ENCODE measurements at regions not wholly inside any gene's neighbourhood (a gene's known extent, or its start where the extent isn't known, plus 50 kb on each side); places are given as distances from the start of the nearest gene placed in this dataset.

DNA sequence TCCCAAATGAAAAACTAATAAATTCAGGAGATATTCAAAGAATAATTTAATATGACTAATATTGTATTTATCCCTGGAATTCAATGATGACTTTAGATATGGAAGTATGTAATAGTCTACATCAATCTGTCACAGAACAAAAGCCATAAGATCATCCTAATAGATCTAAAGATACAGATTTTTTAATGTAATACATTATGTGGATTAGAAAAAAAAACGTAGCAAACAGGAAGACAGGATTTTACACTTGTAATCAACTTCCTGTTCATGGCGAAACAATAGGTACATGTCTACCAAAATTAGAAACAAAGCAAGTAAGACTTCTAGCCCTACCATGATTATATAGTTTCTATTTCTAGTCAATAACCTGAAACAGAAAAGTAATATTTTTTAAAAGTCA lies 192.2 kb downstream of the TTC32 start:
- BruUV-seq (replicated peaks), result no TSS peak
- TF ChIP-seq POLR2AphosphoS5 (IDR thresholded peaks at IDR 0.05; ENCODE audit: low read depth, low read length) (no peak), SIN3A (IDR thresholded peaks at IDR 0.05; ENCODE audit: borderline replicate concordance, insufficient read depth, low read depth, low read length) (no peak), TCF7L2 (IDR thresholded peaks at IDR 0.05; ENCODE audit: low read depth, low read length) (no peak)
- TF ChIP-seq, protein P1, sequence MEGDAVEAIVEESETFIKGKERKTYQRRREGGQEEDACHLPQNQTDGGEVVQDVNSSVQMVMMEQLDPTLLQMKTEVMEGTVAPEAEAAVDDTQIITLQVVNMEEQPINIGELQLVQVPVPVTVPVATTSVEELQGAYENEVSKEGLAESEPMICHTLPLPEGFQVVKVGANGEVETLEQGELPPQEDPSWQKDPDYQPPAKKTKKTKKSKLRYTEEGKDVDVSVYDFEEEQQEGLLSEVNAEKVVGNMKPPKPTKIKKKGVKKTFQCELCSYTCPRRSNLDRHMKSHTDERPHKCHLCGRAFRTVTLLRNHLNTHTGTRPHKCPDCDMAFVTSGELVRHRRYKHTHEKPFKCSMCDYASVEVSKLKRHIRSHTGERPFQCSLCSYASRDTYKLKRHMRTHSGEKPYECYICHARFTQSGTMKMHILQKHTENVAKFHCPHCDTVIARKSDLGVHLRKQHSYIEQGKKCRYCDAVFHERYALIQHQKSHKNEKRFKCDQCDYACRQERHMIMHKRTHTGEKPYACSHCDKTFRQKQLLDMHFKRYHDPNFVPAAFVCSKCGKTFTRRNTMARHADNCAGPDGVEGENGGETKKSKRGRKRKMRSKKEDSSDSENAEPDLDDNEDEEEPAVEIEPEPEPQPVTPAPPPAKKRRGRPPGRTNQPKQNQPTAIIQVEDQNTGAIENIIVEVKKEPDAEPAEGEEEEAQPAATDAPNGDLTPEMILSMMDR (IDR thresholded peaks at IDR 0.05), result no peak
- TF ChIP-seq, protein P2, sequence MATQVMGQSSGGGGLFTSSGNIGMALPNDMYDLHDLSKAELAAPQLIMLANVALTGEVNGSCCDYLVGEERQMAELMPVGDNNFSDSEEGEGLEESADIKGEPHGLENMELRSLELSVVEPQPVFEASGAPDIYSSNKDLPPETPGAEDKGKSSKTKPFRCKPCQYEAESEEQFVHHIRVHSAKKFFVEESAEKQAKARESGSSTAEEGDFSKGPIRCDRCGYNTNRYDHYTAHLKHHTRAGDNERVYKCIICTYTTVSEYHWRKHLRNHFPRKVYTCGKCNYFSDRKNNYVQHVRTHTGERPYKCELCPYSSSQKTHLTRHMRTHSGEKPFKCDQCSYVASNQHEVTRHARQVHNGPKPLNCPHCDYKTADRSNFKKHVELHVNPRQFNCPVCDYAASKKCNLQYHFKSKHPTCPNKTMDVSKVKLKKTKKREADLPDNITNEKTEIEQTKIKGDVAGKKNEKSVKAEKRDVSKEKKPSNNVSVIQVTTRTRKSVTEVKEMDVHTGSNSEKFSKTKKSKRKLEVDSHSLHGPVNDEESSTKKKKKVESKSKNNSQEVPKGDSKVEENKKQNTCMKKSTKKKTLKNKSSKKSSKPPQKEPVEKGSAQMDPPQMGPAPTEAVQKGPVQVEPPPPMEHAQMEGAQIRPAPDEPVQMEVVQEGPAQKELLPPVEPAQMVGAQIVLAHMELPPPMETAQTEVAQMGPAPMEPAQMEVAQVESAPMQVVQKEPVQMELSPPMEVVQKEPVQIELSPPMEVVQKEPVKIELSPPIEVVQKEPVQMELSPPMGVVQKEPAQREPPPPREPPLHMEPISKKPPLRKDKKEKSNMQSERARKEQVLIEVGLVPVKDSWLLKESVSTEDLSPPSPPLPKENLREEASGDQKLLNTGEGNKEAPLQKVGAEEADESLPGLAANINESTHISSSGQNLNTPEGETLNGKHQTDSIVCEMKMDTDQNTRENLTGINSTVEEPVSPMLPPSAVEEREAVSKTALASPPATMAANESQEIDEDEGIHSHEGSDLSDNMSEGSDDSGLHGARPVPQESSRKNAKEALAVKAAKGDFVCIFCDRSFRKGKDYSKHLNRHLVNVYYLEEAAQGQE (IDR thresholded peaks at IDR 0.05; ENCODE audit: insufficient read depth in 1 of 2, low read depth in 2 of 2, low read length in 1 of 2), result no peak
- intact Hi-C loops (cut with micrococcal nuclease; ENCODE audit: unreplicated experiment) (no loop called here), in situ Hi-C loops (cut with HindIII; ENCODE audit: low pct_unique_long_range_greater_than_20kb, low sequenced_read_pairs) (no loop called here)
- no peaks in the 10 kb centered on the region for H3K4me1 ChIP-seq (ENCODE audit: control insufficient read depth, insufficient read depth, low read length)
- H3K27ac ChIP-seq (ENCODE audit: low read length), result no peak overlapping the region
- no peak for ATAC-seq
- CTCF ChIA-PET, result interaction anchor here (0.7 kb wide), 1 partner anchor 155 kb away, joined by 4 read pairs; no protein-coding TSS in a partner anchor
- POLR2A ChIA-PET, result no interaction called here
- no peak overlapping the region for H3K4me3 ChIP-seq (ENCODE audit: low read depth in 2 of 2, low read length in 2 of 2)
- H3K36me3 ChIP-seq (ENCODE audit: control insufficient read depth, insufficient read depth, low read length), result no peaks in the 10 kb centered on the region
- DNase-seq (ENCODE audit: low read depth, low spot score), result no peak
- H3K9me3 ChIP-seq (ENCODE audit: control insufficient read depth, insufficient read depth, low read depth, low read length), result no peaks in the 10 kb centered on the region
- no peaks in the 10 kb centered on the region for H3K27me3 ChIP-seq (ENCODE audit: control insufficient read depth, insufficient read depth, low read length)

DNA sequence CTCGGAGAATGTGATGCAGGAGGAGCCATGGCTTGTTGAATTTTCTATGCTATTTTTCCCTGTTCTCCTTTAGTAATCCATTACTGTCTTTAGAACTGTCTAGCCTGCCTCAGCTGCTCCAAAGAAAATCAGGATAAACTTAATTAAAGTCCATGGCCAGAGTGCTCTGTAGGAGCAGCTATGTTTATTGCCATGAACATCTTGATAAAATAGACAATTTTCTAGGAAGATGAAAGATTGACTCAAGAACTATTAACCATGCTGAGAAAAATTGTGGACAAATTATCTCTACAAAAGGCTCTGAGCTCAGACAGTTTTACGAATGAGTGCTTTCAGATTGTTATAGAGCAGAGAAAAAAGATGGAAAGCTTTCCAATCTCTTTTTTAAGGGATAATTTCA lies 193.0 kb downstream of the TTC32 start:
- H3K4me1 ChIP-seq (ENCODE audit: control insufficient read depth, insufficient read depth, low read length), result no peaks in the 10 kb centered on the region
- TF ChIP-seq SIN3A (IDR thresholded peaks at IDR 0.05; ENCODE audit: borderline replicate concordance, insufficient read depth, low read depth, low read length) (no peak), TCF7L2 (IDR thresholded peaks at IDR 0.05; ENCODE audit: low read depth, low read length) (no peak), POLR2AphosphoS5 (IDR thresholded peaks at IDR 0.05; ENCODE audit: low read depth, low read length) (no peak)
- TF ChIP-seq, protein P1 (IDR thresholded peaks at IDR 0.05), result no peak
- TF ChIP-seq, protein P2 (IDR thresholded peaks at IDR 0.05; ENCODE audit: insufficient read depth in 1 of 2, low read depth in 2 of 2, low read length in 1 of 2), result no peak
- ChIA-PET POLR2A (no interaction called here), CTCF (no interaction called here)
- no peaks in the 10 kb centered on the region for H3K9me3 ChIP-seq (ENCODE audit: control insufficient read depth, insufficient read depth, low read depth, low read length)
- intact Hi-C loops (cut with micrococcal nuclease; ENCODE audit: unreplicated experiment) (no loop called here), in situ Hi-C loops (cut with HindIII; ENCODE audit: low pct_unique_long_range_greater_than_20kb, low sequenced_read_pairs) (no loop called here)
- no TSS peak for BruUV-seq (replicated peaks)
- DNase-seq (ENCODE audit: low read depth, low spot score) (no peak), ATAC-seq (no peak)
- no peaks in the 10 kb centered on the region for H3K27me3 ChIP-seq (ENCODE audit: control insufficient read depth, insufficient read depth, low read length)
- H3K27ac ChIP-seq (ENCODE audit: low read length), result no peak overlapping the region
- no peak overlapping the region for H3K4me3 ChIP-seq (ENCODE audit: low read depth in 2 of 2, low read length in 2 of 2)
- H3K36me3 ChIP-seq (ENCODE audit: control insufficient read depth, insufficient read depth, low read length), result no peaks in the 10 kb centered on the region
